NCI-H526 treated with DMSO at 0.1 percent for 48 hours (cell line): ENCODE measurements at regions not wholly inside any gene's neighbourhood (a gene's known extent, or its start where the extent isn't known, plus 50 kb on each side); places are given as distances from the start of the nearest gene placed in this dataset.
"Not testable (repeated sequence)": the region's sequence is repeated elsewhere in the genome, so short reads cannot be mapped to it uniquely, and the experiment has no call there.

Source experiments
- DNase-seq: peaks from one replicate; lab custom pipeline; 2025; lab: John Stamatoyannopoulos, UW

DNA sequence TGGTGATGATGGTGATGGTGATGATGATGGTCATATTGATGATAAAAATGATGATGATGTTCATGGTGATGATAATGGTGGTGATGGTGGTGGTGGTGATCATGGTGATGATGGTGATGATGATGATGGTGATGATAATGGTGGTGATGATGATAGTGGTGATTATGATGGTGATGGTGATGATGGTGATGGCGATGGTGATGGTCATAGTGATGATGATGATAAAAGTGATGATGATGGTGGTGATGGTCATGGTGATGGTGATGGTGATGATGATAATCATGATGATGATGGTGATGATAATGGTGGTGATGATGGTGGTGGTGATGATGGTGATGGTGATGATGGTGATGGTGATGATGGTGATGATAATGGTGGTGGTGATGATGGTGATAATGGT lies 478.7 kb downstream of the TYW1 start:
- DNase-seq = no peak

DNA sequence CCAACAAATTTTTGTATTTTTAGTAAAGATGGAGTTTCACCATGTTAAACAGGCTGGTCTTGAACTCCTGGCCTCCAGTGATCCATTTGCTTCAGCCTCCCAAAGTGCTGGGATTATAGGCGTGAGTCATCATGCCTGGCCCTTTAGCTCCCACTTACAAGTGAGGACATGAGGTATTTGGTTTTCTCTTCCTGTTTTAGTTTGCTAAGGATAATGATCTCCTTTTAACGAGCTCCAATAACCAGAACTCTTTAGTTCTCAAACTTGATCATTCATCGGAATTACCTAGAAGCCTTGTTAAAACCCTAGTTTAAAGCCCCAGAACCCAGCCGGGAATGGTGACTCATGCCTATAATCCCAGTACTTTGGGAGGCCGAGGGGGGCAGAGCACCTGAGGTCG lies 481.4 kb downstream of the TYW1 start:
- no peak for DNase-seq

DNA sequence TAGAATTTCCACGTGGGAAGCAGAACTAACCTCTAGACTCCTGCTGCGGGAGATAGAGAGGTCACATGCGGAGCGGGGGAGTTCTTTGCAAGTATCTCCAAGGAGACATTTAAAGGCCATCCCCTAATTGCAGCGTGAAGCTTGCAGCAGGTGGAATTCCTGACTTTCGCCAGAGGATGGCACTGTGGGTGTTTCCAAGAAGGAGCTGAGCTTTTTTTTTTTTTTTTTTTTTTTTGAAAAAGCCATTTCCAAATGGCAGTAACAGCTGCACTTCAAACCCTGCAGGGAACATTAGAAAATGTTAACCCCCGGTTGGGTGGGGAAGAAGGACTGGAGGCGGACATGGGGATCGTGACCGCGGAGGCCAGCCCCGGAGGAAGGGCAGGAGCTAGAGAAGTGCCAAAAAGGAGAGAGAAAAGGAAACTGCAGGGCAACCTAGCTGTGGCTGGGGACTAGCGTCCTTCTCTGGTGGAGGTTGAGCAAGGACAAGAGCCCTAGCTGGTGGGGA lies 487.7 kb downstream of the TYW1 start:
- DNase-seq = peak; percentile 26

- DNase-seq = no peak
These were observed 489.8 kb downstream of the TYW1 start for GRCh38 chr7:67486401-67486800.

- no peak for DNase-seq
These were observed 490.7 kb downstream of the TYW1 start for GRCh38 chr7:67487316-67487715.

DNA sequence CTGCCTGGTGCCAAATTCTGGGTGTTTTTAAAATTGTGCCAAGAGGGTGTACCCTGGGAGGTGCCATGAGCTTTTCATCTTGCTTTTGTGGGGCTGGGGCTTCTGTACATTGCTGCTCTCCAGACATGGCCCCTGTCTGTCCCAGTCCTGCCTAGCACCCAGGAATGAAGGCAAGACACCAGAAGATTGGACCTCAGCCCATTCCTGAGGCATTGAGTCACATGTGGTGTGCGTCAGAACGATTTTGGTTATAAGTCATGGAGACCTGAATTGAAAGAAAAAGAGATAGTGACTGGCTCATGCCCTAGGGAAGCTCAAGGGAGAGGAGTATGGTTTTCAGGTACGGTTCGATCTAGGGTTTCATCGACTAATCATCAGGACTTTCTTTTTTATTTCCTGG lies 493.2 kb downstream of the TYW1 start:
- no peak for DNase-seq

- no peak for DNase-seq
These were observed 496.7 kb downstream of the TYW1 start for GRCh38 chr7:67493366-67493765.

DNA sequence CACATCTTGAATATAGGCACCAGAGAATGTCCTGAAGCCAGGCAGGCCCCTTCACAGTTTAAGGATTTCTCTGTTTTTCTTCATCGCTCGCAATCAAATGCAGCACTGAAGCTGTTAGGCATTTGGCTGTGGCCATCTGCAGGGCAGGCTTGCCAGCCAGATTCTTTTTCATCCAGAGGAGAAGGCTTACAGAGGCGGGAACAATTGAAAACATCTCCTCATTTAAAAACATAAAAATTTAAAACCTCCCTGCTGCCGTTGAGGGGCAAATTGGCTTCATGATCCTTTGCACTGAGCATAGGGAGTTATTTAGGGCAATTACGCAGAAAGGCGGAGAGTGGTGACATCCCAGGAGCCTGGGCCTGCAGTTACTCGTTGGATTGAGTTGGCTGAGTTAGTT lies 500.0 kb downstream of the TYW1 start:
- DNase-seq = no peak

GRCh38 chr7:67497914-67498313 lies 501.3 kb downstream of the TYW1 start:
- not testable (repeated sequence) for DNase-seq

DNA sequence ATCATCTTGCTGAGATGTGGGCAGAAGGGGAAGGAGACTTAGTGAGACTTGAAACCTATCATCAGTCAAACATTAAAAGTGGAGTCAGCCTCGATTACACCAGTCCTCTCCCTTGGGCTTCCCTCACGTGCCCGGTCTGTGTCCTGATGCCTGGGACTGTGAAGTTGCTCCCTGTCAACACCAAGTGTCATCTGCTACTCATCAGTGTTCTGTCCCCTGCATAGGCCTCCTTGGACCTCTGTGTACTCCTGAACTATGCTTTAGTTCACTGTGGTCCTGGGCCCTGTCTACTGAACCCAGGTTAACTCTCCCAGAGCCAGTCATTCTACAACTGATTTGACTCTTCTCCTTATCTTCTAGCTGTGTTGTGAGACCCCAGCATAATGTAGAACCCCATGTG lies 506.3 kb downstream of the TYW1 start:
- DNase-seq = no peak

GRCh38 chr7:67505449-67505848 lies 508.8 kb downstream of the TYW1 start:
- DNase-seq = no peak

GRCh38 chr7:67512481-67512880 lies 515.8 kb downstream of the TYW1 start:
- no peak for DNase-seq

- DNase-seq = no peak
These were observed 521.9 kb downstream of the TYW1 start for GRCh38 chr7:67518580-67518979.

GRCh38 chr7:67519171-67519570 lies 522.5 kb downstream of the TYW1 start:
- DNase-seq = no peak

- DNase-seq = no peak
These were observed 525.9 kb downstream of the TYW1 start for GRCh38 chr7:67522504-67522903.

- no peak for DNase-seq
These were observed 527.1 kb downstream of the TYW1 start for GRCh38 chr7:67523713-67524112.

GRCh38 chr7:67525588-67525987 lies 529.0 kb downstream of the TYW1 start:
- DNase-seq = no peak

DNA sequence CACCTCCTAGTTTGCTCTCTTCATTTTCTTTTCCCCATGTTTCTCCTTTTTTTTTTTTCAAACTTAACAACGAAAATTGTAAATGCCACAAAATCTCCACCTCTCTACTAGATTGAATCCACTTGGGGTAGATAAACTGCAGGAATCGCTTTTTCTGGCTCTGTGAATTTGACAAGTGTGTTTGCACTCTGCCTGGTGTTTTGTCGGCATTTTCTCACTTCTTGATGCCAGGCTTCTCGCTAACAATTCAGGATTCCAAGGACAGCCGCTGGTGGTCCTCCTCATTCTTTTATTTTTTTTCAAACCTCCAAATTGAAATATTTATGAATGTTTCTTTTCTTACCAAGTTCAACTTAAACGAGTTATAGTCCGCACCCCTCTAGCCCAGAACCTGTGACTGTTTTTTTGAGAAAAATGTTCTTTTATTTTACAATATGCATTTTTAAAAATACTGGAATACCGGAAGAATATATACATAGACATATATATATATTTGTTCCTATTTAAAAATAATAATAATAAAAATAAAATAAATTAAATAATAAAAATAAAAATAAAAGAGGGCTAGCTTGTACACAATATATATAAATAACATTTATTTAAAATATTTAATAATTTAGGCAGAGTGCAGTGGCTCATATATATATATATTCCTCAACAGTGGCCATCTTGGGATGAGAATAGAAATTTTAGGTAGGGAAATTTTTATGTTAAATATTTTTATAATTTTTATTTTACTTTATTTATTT lies 538.8 kb downstream of the TYW1 start:
- DNase-seq = no peak

DNA sequence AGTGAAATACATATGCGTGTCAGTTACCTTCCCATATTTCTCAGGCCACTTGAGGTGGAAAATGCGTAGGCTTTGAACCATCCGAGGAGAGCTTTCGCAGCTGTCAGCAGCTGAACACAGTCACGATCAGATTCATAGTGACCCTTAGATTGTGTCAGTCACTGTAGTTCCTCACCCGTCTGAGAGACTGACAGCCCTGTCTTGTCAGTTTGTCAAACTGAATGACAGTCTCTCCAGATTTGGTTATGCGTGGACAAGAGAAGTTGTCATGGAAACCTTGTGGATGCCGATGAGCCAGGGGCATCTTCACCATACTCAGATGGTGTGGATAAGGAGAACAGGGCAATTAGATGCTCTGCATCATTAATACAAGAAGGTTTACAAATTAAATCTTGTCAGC lies 546.3 kb downstream of the TYW1 start:
- DNase-seq = no peak

DNA sequence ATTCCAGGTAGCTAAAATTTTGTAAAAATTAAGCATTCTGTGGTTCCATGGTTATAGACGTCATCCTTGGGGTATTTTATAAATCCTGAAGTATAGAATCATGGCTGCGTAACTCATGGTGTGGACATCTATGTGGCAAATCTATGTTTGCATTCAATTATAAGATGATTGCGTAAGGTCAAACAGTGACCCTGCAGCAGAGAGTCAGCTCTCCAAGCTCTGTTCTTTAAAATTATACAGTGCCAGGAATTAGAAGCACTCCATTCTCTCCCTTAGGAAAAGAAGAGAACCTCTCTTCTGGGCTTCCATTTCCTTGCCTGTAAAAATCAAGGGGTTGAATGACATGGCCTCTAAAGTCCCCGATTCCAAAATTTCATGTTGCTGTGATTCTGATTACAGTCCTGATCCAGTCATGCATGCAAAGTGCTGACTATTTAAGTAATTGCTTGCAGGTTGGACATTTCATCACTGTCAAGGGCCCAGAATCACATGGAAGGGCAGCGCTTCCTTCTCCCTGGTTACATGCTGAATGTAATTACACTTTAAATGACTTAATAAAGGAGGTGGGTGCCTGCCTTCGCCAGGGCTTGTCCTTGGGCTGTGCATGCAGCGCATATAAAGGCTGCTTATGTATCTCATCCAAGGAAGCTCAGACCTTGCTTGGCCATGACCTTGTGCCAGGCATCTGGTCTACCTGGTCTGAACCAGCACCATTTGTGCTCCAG lies 550.7 kb downstream of the TYW1 start:
- DNase-seq = no peak

GRCh38 chr7:67549126-67549525 lies 552.5 kb downstream of the TYW1 start:
- DNase-seq = no peak

- DNase-seq = no peak
These were observed 554.3 kb downstream of the TYW1 start for GRCh38 chr7:67550801-67551436.

- DNase-seq = no peak
These were observed 556.1 kb downstream of the TYW1 start for GRCh38 chr7:67552738-67553137.
